ENCODE measurements at regions not wholly inside any gene's neighbourhood (a gene's known extent, or its start where the extent isn't known, plus 50 kb on each side); places are given as distances from the start of the nearest gene placed in this dataset.
"Not testable (repeated sequence)": the region's sequence is repeated elsewhere in the genome, so short reads cannot be mapped to it uniquely, and the experiment has no call there.

- not testable (repeated sequence) for TF ChIP-seq CTCF, POLR2A (IDR thresholded peaks at IDR 0.05)
These were observed 89.0 kb upstream of the EHBP1 start for GRCh38 chr2:62616486-62616885.
